ENCODE measurements at regions not wholly inside any gene's neighbourhood (a gene's known extent, or its start where the extent isn't known, plus 50 kb on each side); places are given as distances from the start of the nearest gene placed in this dataset.

DNA sequence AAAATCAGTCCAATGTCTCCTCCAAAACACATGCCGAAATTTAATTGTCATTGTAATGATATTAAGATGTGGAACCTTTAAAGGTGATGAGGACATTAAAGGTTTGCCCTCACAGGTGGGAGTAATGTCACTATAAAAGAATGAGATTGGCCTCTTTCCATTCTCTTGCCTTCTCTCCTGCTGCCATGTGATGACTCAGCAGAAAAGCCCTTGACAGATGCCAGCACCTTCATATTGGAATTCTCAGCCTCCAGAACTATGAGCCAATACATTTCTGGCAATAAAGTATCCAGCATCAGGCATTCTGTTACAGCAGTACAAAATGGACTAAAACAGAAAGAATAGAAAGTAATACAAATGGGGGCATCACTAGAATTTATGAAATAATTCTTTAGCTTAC lies 609.7 kb downstream of the SLC16A7 start:
- TF ChIP-seq, protein P1, sequence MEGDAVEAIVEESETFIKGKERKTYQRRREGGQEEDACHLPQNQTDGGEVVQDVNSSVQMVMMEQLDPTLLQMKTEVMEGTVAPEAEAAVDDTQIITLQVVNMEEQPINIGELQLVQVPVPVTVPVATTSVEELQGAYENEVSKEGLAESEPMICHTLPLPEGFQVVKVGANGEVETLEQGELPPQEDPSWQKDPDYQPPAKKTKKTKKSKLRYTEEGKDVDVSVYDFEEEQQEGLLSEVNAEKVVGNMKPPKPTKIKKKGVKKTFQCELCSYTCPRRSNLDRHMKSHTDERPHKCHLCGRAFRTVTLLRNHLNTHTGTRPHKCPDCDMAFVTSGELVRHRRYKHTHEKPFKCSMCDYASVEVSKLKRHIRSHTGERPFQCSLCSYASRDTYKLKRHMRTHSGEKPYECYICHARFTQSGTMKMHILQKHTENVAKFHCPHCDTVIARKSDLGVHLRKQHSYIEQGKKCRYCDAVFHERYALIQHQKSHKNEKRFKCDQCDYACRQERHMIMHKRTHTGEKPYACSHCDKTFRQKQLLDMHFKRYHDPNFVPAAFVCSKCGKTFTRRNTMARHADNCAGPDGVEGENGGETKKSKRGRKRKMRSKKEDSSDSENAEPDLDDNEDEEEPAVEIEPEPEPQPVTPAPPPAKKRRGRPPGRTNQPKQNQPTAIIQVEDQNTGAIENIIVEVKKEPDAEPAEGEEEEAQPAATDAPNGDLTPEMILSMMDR (conservative IDR thresholded peaks at IDR 0.05): no peak
- TF ChIP-seq ZFX (IDR thresholded peaks at IDR 0.05): no peak
